ENCODE measurements at regions not wholly inside any gene's neighbourhood (a gene's known extent, or its start where the extent isn't known, plus 50 kb on each side); places are given as distances from the start of the nearest gene placed in this dataset.

DNA sequence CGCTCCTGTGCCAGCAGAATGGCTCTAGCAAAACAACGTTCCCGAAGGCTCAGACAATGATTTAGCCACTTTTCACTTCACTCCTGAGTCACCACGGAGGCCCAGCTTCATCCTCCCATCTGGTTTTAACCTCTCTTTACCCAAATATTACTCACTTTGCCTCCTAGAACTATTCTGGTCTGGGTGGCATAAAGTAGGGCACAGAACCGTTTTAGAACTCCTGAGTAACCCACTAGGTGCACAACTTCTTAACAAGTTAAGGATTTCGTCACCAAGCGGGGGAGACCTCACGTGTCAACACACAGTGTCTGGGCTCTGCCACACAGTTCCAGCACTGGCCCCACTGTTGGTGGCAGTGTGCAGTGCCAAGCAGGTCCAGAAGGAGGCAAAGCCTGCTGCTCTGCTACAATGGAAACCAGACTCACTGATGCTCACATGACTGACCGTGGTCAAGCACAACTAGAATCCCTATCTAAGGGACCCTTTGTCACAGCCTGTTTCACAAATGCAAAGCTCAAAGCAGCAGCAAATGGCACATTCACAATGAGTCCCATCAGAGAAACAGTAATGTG lies 121.7 kb downstream of the SIPA1L2 start:
- CTCF ChIA-PET (ENCODE audit: low intra/inter-chr PET ratio), result no interaction called here
- in situ Hi-C loops (cut with MboI), result no loop called here
- POLR2A ChIA-PET, result interaction anchor here (1.0 kb wide), 1 partner anchor 10 kb away, joined by 3 read pairs; no protein-coding TSS in a partner anchor
- FAIRE-seq, result no peak
- no peaks in the 10 kb centered on the region; a peak in 1 of 5 replicates for H3K27me3 ChIP-seq (ENCODE audit: control insufficient read depth in 2 of 2, insufficient read depth in 2 of 2, low read length in 2 of 2)
- no peak overlapping the region for H3K27ac ChIP-seq (ENCODE audit: extremely low read depth, low read depth, low read length)
- no peak overlapping the region for H3K4me3 ChIP-seq
- H3K9me1 ChIP-seq (ENCODE audit: control insufficient read depth, insufficient read depth, low read length), result no peaks in the 10 kb centered on the region
- H3K4me1 ChIP-seq (replicated peaks in 1 of 2; ENCODE audit: control insufficient read depth in 2 of 2, insufficient read depth in 2 of 2, low read length in 2 of 2), result no peaks in the 10 kb centered on the region
- no peak overlapping the region for H3K9ac ChIP-seq (ENCODE audit: insufficient read depth in 1 of 2, low read depth in 2 of 2, low read length in 2 of 2)
- no peak overlapping the region for H2AFZ ChIP-seq (ENCODE audit: low read depth, low read length)
- no peak for ATAC-seq
- H3K36me3 ChIP-seq (ENCODE audit: control insufficient read depth, insufficient read depth, low read length), result no peaks in the 10 kb centered on the region
- H3K4me2 ChIP-seq (ENCODE audit: insufficient read depth, low read length), result no peak overlapping the region
- WGBS (ENCODE audit: insufficient coverage, low coverage, missing lambda C conversion rate), result 2% methylated on average over 9 of the region's 9 CpGs
- no TSS peak for BruUV-seq (replicated peaks)
- H3K79me2 ChIP-seq (ENCODE audit: control insufficient read depth, insufficient read depth, low read length), result no peaks in the 10 kb centered on the region
- H4K20me1 ChIP-seq (replicated peaks; ENCODE audit: control insufficient read depth, insufficient read depth, low read length), result no peaks in the 10 kb centered on the region
- no peak for DNase-seq (ENCODE audit: extremely low read depth in 1 of 4, low spot score in 3 of 4)
- no peaks in the 10 kb centered on the region for H3K9me3 ChIP-seq (replicated peaks; ENCODE audit: control insufficient read depth, insufficient read depth, low read depth, low read length)
- intact Hi-C loops (cut with micrococcal nuclease), result no loop called here
- TF ChIP-seq, protein P1, sequence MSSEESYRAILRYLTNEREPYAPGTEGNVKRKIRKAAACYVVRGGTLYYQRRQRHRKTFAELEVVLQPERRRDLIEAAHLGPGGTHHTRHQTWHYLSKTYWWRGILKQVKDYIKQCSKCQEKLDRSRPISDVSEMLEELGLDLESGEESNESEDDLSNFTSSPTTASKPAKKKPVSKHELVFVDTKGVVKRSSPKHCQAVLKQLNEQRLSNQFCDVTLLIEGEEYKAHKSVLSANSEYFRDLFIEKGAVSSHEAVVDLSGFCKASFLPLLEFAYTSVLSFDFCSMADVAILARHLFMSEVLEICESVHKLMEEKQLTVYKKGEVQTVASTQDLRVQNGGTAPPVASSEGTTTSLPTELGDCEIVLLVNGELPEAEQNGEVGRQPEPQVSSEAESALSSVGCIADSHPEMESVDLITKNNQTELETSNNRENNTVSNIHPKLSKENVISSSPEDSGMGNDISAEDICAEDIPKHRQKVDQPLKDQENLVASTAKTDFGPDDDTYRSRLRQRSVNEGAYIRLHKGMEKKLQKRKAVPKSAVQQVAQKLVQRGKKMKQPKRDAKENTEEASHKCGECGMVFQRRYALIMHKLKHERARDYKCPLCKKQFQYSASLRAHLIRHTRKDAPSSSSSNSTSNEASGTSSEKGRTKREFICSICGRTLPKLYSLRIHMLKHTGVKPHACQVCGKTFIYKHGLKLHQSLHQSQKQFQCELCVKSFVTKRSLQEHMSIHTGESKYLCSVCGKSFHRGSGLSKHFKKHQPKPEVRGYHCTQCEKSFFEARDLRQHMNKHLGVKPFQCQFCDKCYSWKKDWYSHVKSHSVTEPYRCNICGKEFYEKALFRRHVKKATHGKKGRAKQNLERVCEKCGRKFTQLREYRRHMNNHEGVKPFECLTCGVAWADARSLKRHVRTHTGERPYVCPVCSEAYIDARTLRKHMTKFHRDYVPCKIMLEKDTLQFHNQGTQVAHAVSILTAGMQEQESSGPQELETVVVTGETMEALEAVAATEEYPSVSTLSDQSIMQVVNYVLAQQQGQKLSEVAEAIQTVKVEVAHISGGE (CRISPR knock-in tag; IDR thresholded peaks at IDR 0.05), result no peak
- TF ChIP-seq MTA2 (IDR thresholded peaks at IDR 0.05; ENCODE audit: low read depth) (no peak), ZFX (CRISPR knock-in tag; IDR thresholded peaks at IDR 0.05) (no peak), HMGN3 (IDR thresholded peaks at IDR 0.05; ENCODE audit: borderline replicate concordance, extremely low read depth, insufficient read length, low read depth, low read length) (no peak), ZNF695 (CRISPR knock-in tag; IDR thresholded peaks at IDR 0.05) (no peak), HCFC1 (IDR thresholded peaks at IDR 0.05; ENCODE audit: low read depth, low read length) (no peak), ZNF274 (IDR thresholded peaks at IDR 0.05; ENCODE audit: borderline replicate concordance, low read depth, low read length) (no peak), RFX5 (IDR thresholded peaks at IDR 0.05; ENCODE audit: low read depth, low read length) (no peak), SAFB (IDR thresholded peaks at IDR 0.05; ENCODE audit: borderline replicate concordance, low read depth, low read length) (no peak)
- TF ChIP-seq, protein P2, sequence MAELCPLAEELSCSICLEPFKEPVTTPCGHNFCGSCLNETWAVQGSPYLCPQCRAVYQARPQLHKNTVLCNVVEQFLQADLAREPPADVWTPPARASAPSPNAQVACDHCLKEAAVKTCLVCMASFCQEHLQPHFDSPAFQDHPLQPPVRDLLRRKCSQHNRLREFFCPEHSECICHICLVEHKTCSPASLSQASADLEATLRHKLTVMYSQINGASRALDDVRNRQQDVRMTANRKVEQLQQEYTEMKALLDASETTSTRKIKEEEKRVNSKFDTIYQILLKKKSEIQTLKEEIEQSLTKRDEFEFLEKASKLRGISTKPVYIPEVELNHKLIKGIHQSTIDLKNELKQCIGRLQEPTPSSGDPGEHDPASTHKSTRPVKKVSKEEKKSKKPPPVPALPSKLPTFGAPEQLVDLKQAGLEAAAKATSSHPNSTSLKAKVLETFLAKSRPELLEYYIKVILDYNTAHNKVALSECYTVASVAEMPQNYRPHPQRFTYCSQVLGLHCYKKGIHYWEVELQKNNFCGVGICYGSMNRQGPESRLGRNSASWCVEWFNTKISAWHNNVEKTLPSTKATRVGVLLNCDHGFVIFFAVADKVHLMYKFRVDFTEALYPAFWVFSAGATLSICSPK (IDR thresholded peaks at IDR 0.05; ENCODE audit: borderline replicate concordance), result no peak
- TF ChIP-seq, protein P3, sequence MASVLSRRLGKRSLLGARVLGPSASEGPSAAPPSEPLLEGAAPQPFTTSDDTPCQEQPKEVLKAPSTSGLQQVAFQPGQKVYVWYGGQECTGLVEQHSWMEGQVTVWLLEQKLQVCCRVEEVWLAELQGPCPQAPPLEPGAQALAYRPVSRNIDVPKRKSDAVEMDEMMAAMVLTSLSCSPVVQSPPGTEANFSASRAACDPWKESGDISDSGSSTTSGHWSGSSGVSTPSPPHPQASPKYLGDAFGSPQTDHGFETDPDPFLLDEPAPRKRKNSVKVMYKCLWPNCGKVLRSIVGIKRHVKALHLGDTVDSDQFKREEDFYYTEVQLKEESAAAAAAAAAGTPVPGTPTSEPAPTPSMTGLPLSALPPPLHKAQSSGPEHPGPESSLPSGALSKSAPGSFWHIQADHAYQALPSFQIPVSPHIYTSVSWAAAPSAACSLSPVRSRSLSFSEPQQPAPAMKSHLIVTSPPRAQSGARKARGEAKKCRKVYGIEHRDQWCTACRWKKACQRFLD (CRISPR knock-in tag; IDR thresholded peaks at IDR 0.05), result no peak
- TF ChIP-seq, protein P4, sequence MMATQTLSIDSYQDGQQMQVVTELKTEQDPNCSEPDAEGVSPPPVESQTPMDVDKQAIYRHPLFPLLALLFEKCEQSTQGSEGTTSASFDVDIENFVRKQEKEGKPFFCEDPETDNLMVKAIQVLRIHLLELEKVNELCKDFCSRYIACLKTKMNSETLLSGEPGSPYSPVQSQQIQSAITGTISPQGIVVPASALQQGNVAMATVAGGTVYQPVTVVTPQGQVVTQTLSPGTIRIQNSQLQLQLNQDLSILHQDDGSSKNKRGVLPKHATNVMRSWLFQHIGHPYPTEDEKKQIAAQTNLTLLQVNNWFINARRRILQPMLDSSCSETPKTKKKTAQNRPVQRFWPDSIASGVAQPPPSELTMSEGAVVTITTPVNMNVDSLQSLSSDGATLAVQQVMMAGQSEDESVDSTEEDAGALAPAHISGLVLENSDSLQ (IDR thresholded peaks at IDR 0.05), result no peak
- TF ChIP-seq, protein P5, sequence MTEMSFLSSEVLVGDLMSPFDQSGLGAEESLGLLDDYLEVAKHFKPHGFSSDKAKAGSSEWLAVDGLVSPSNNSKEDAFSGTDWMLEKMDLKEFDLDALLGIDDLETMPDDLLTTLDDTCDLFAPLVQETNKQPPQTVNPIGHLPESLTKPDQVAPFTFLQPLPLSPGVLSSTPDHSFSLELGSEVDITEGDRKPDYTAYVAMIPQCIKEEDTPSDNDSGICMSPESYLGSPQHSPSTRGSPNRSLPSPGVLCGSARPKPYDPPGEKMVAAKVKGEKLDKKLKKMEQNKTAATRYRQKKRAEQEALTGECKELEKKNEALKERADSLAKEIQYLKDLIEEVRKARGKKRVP (CRISPR knock-in tag; IDR thresholded peaks at IDR 0.05), result no peak

Measured in K562 (cell line).